ENCODE measurements at regions not wholly inside any gene's neighbourhood (a gene's known extent, or its start where the extent isn't known, plus 50 kb on each side); places are given as distances from the start of the nearest gene placed in this dataset.

GRCh38 chr7:115493381-115493780, 537.2 kb downstream of the TFEC start:
- Histone ChIP-seq H3K4me3 (ENCODE audit: low read depth in 1 of 3, low read length in 3 of 3) (no peak overlapping the region), H3K9me3 (ENCODE audit: control insufficient read depth in 2 of 2, insufficient read depth in 1 of 2, low read depth in 1 of 2, low read length in 1 of 2) (no peaks in the 10 kb centered on the region), H3K27me3 (ENCODE audit: control insufficient read depth in 3 of 3, insufficient read depth in 3 of 3, low read length in 3 of 3) (no peaks in the 10 kb centered on the region), H3K4me1 (ENCODE audit: control insufficient read depth in 3 of 3, insufficient read depth in 2 of 3, low read depth in 1 of 3, low read length in 2 of 3) (no peaks in the 10 kb centered on the region), H3K36me3 (ENCODE audit: control insufficient read depth in 3 of 3, insufficient read depth in 2 of 3, low read depth in 1 of 3, low read length in 3 of 3) (no peaks in the 10 kb centered on the region), H3K27ac (ENCODE audit: low read depth in 1 of 3, low read length in 2 of 3) (no peak overlapping the region)
- no peak for FAIRE-seq
- no peak for DNase-seq
- WGBS, 3 donors: 76 to 78% (median 78%) methylated on average over 3 of the region's 3 CpGs

GRCh38 chr7:115491744-115492380, 538.7 kb downstream of the TFEC start:
- DNase-seq: no peak
- Histone ChIP-seq H3K27me3 (ENCODE audit: control insufficient read depth in 3 of 3, insufficient read depth in 3 of 3, low read length in 3 of 3) (no peaks in the 10 kb centered on the region), H3K4me1 (ENCODE audit: control insufficient read depth in 3 of 3, insufficient read depth in 2 of 3, low read depth in 1 of 3, low read length in 2 of 3) (no peaks in the 10 kb centered on the region), H3K27ac (ENCODE audit: low read depth in 1 of 3, low read length in 2 of 3) (no peak overlapping the region), H3K36me3 (ENCODE audit: control insufficient read depth in 3 of 3, insufficient read depth in 2 of 3, low read depth in 1 of 3, low read length in 3 of 3) (no peaks in the 10 kb centered on the region), H3K9me3 (ENCODE audit: control insufficient read depth in 2 of 2, insufficient read depth in 1 of 2, low read depth in 1 of 2, low read length in 1 of 2) (no peaks in the 10 kb centered on the region), H3K4me3 (ENCODE audit: low read depth in 1 of 3, low read length in 3 of 3) (no peak overlapping the region)
- no peak for FAIRE-seq
- WGBS, 3 donors: 40 to 58% (median 47%) methylated on average over 4 of the region's 4 CpGs

- H3K27ac ChIP-seq (ENCODE audit: low read depth in 1 of 3, low read length in 2 of 3): no peak overlapping the region
- 67 to 95% (median 84%) methylated on average over 1 of the region's 1 CpG for WGBS, 3 donors
- peaks cover 0 to 8% (median 0%) of the 10 kb centered on the region in 3 donors for H3K4me1 ChIP-seq (ENCODE audit: control insufficient read depth in 3 of 3, insufficient read depth in 2 of 3, low read depth in 1 of 3, low read length in 2 of 3)
- H3K4me3 ChIP-seq (ENCODE audit: low read depth in 1 of 3, low read length in 3 of 3): no peak overlapping the region
- DNase-seq (no peak), FAIRE-seq (no peak)
- no peaks in the 10 kb centered on the region for H3K9me3 ChIP-seq (ENCODE audit: control insufficient read depth in 2 of 2, insufficient read depth in 1 of 2, low read depth in 1 of 2, low read length in 1 of 2)
- H3K27me3 ChIP-seq (ENCODE audit: control insufficient read depth in 3 of 3, insufficient read depth in 3 of 3, low read length in 3 of 3): peaks cover 0 to 10% (median 2%) of the 10 kb centered on the region in 3 donors
- no peaks in the 10 kb centered on the region for H3K36me3 ChIP-seq (ENCODE audit: control insufficient read depth in 3 of 3, insufficient read depth in 2 of 3, low read depth in 1 of 3, low read length in 3 of 3)
Measured at GRCh38 chr7:115479448-115479847, 551.1 kb downstream of the TFEC start.

GRCh38 chr7:115478426-115478825, 552.1 kb downstream of the TFEC start:
- H3K4me3 ChIP-seq (ENCODE audit: low read depth in 1 of 3, low read length in 3 of 3): no peak overlapping the region
- DNase-seq (no peak), FAIRE-seq (no peak)
- peaks cover 0 to 8% (median 0%) of the 10 kb centered on the region in 3 donors for H3K4me1 ChIP-seq (ENCODE audit: control insufficient read depth in 3 of 3, insufficient read depth in 2 of 3, low read depth in 1 of 3, low read length in 2 of 3)
- H3K9me3 ChIP-seq (ENCODE audit: control insufficient read depth in 2 of 2, insufficient read depth in 1 of 2, low read depth in 1 of 2, low read length in 1 of 2): no peaks in the 10 kb centered on the region
- no peak overlapping the region for H3K27ac ChIP-seq (ENCODE audit: low read depth in 1 of 3, low read length in 2 of 3)
- H3K36me3 ChIP-seq (ENCODE audit: control insufficient read depth in 3 of 3, insufficient read depth in 2 of 3, low read depth in 1 of 3, low read length in 3 of 3): no peaks in the 10 kb centered on the region
- peaks cover 0 to 10% (median 2%) of the 10 kb centered on the region in 3 donors for H3K27me3 ChIP-seq (ENCODE audit: control insufficient read depth in 3 of 3, insufficient read depth in 3 of 3, low read length in 3 of 3)

- H3K4me3 ChIP-seq (ENCODE audit: low read depth in 1 of 3, low read length in 3 of 3): peak overlapping the region in 2 of 3 donors; percentile 8 to 47
- H3K27me3 ChIP-seq (ENCODE audit: control insufficient read depth in 3 of 3, insufficient read depth in 3 of 3, low read length in 3 of 3): peaks cover 0 to 10% (median 2%) of the 10 kb centered on the region in 3 donors
- no peaks in the 10 kb centered on the region for H3K36me3 ChIP-seq (ENCODE audit: control insufficient read depth in 3 of 3, insufficient read depth in 2 of 3, low read depth in 1 of 3, low read length in 3 of 3)
- H3K4me1 ChIP-seq (ENCODE audit: control insufficient read depth in 3 of 3, insufficient read depth in 2 of 3, low read depth in 1 of 3, low read length in 2 of 3): peaks cover 0 to 8% (median 0%) of the 10 kb centered on the region in 3 donors
- no peak overlapping the region for H3K27ac ChIP-seq (ENCODE audit: low read depth in 1 of 3, low read length in 2 of 3)
- peak; percentile 2 to 39 for DNase-seq
- WGBS, 3 donors: 2 to 3% (median 3%) methylated on average over 25 to 30 of the region's 30 CpGs
- H3K9me3 ChIP-seq (ENCODE audit: control insufficient read depth in 2 of 2, insufficient read depth in 1 of 2, low read depth in 1 of 2, low read length in 1 of 2): no peaks in the 10 kb centered on the region
- FAIRE-seq: no peak
Measured at GRCh38 chr7:115477193-115477651, 553.3 kb downstream of the TFEC start.

GRCh38 chr7:115476671-115477181, 553.8 kb downstream of the TFEC start:
- Histone ChIP-seq H3K9me3 (ENCODE audit: control insufficient read depth in 2 of 2, insufficient read depth in 1 of 2, low read depth in 1 of 2, low read length in 1 of 2) (no peaks in the 10 kb centered on the region), H3K27ac (ENCODE audit: low read depth in 1 of 3, low read length in 2 of 3) (no peak overlapping the region), H3K4me1 (ENCODE audit: control insufficient read depth in 3 of 3, insufficient read depth in 2 of 3, low read depth in 1 of 3, low read length in 2 of 3) (peaks cover 0 to 8% (median 0%) of the 10 kb centered on the region in 3 donors), H3K36me3 (ENCODE audit: control insufficient read depth in 3 of 3, insufficient read depth in 2 of 3, low read depth in 1 of 3, low read length in 3 of 3) (no peaks in the 10 kb centered on the region), H3K27me3 (ENCODE audit: control insufficient read depth in 3 of 3, insufficient read depth in 3 of 3, low read length in 3 of 3) (peaks cover 0 to 10% (median 2%) of the 10 kb centered on the region in 3 donors), H3K4me3 (ENCODE audit: low read depth in 1 of 3, low read length in 3 of 3) (peak overlapping the region in 1 of 3 donors; percentile 47)
- FAIRE-seq: no peak
- DNase-seq: peak; percentile 3 to 33
- 5 to 9% (median 8%) methylated on average over 7 of the region's 7 CpGs for WGBS, 3 donors

GRCh38 chr7:115475761-115476385, 554.0 kb downstream of the MDFIC start:
- H3K27me3 ChIP-seq (ENCODE audit: control insufficient read depth in 3 of 3, insufficient read depth in 3 of 3, low read length in 3 of 3): peaks cover 0 to 10% (median 2%) of the 10 kb centered on the region in 3 donors
- H3K27ac ChIP-seq (ENCODE audit: low read depth in 1 of 3, low read length in 2 of 3): no peak overlapping the region
- DNase-seq (peak; percentile 8 to 37), FAIRE-seq (no peak)
- H3K4me1 ChIP-seq (ENCODE audit: control insufficient read depth in 3 of 3, insufficient read depth in 2 of 3, low read depth in 1 of 3, low read length in 2 of 3): peaks cover 0 to 8% (median 0%) of the 10 kb centered on the region in 3 donors
- WGBS, 3 donors: 68 to 70% (median 70%) methylated on average over 14 of the region's 14 CpGs
- H3K36me3 ChIP-seq (ENCODE audit: control insufficient read depth in 3 of 3, insufficient read depth in 2 of 3, low read depth in 1 of 3, low read length in 3 of 3): no peaks in the 10 kb centered on the region
- H3K4me3 ChIP-seq (ENCODE audit: low read depth in 1 of 3, low read length in 3 of 3): no peak overlapping the region
- no peaks in the 10 kb centered on the region for H3K9me3 ChIP-seq (ENCODE audit: control insufficient read depth in 2 of 2, insufficient read depth in 1 of 2, low read depth in 1 of 2, low read length in 1 of 2)

GRCh38 chr7:115475206-115475605, 553.3 kb downstream of the MDFIC start:
- Histone ChIP-seq H3K9me3 (ENCODE audit: control insufficient read depth in 2 of 2, insufficient read depth in 1 of 2, low read depth in 1 of 2, low read length in 1 of 2) (no peaks in the 10 kb centered on the region), H3K4me3 (ENCODE audit: low read depth in 1 of 3, low read length in 3 of 3) (no peak overlapping the region), H3K27me3 (ENCODE audit: control insufficient read depth in 3 of 3, insufficient read depth in 3 of 3, low read length in 3 of 3) (peaks cover 0 to 10% (median 2%) of the 10 kb centered on the region in 3 donors), H3K36me3 (ENCODE audit: control insufficient read depth in 3 of 3, insufficient read depth in 2 of 3, low read depth in 1 of 3, low read length in 3 of 3) (no peaks in the 10 kb centered on the region), H3K27ac (ENCODE audit: low read depth in 1 of 3, low read length in 2 of 3) (no peak overlapping the region), H3K4me1 (ENCODE audit: control insufficient read depth in 3 of 3, insufficient read depth in 2 of 3, low read depth in 1 of 3, low read length in 2 of 3) (peaks cover 0 to 8% (median 0%) of the 10 kb centered on the region in 3 donors)
- FAIRE-seq (no peak), DNase-seq (no peak)
- WGBS, 3 donors: 16 to 42% (median 38%) methylated on average over 1 of the region's 1 CpG
